ENCODE measurements at regions not wholly inside any gene's neighbourhood (a gene's known extent, or its start where the extent isn't known, plus 50 kb on each side); places are given as distances from the start of the nearest gene placed in this dataset.

DNA sequence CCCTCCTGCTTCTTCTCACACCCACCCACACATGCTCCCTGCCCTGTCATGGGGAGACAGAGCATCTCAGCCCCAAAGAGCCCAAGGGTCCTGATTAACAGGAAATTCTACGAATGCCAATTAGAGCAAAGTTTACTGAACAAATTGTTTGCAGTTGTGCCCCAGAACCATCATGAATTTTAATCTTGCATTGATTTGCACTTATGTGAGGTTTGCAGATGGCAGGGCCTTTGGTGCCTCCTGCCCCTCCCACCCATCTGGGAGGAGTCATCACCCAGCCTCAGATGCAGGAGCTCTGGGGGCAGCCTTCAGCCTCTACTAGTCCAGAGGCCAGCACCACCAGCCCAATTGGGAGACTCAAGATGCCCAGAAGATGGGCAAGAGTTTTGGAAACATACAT, 80.8 kb downstream of the PCDH1 start:
- CTCF ChIA-PET (ENCODE audit: low intra/inter-chr PET ratio, low total read pairs) = no interaction called here
- in situ Hi-C loops (cut with HindIII; ENCODE audit: extremely low pct_ligation_motif_present, low pct_unique_long_range_greater_than_20kb) = no loop called here
- POLR2A ChIA-PET = no interaction called here

More for the DNA sequence above, 80.8 kb downstream of the PCDH1 start:
- no peaks in the 10 kb centered on the region for H3K4me1 ChIP-seq (ENCODE audit: insufficient read depth, low read length)
- no peak overlapping the region for H3K9ac ChIP-seq (ENCODE audit: insufficient read depth, low read depth, low read length)
- H3K9me3 ChIP-seq (ENCODE audit: low read length) = no peaks in the 10 kb centered on the region
- H3K27ac ChIP-seq (ENCODE audit: extremely low read length, insufficient read depth, low read length) = no peak overlapping the region
- no peak overlapping the region for H3K4me3 ChIP-seq (replicated peaks in 1 of 3; ENCODE audit: insufficient read depth in 1 of 3, low read depth in 2 of 3, low read length in 3 of 3)
- H3K27me3 ChIP-seq (ENCODE audit: control insufficient read depth in 1 of 2, insufficient read depth in 2 of 2, low read length in 2 of 2) = peaks cover 0 to 15% of the 10 kb centered on the region in 2 experiments; a peak in 2 of 5 replicates
- TF ChIP-seq FOXK1 (CRISPR knock-in tag; IDR thresholded peaks at IDR 0.05; ENCODE audit: borderline replicate concordance, low read depth) = no peak
- TF ChIP-seq ZNF724P (CRISPR knock-in tag; IDR thresholded peaks at IDR 0.05; ENCODE audit: borderline replicate concordance) = no peak
- TF ChIP-seq, protein P1, sequence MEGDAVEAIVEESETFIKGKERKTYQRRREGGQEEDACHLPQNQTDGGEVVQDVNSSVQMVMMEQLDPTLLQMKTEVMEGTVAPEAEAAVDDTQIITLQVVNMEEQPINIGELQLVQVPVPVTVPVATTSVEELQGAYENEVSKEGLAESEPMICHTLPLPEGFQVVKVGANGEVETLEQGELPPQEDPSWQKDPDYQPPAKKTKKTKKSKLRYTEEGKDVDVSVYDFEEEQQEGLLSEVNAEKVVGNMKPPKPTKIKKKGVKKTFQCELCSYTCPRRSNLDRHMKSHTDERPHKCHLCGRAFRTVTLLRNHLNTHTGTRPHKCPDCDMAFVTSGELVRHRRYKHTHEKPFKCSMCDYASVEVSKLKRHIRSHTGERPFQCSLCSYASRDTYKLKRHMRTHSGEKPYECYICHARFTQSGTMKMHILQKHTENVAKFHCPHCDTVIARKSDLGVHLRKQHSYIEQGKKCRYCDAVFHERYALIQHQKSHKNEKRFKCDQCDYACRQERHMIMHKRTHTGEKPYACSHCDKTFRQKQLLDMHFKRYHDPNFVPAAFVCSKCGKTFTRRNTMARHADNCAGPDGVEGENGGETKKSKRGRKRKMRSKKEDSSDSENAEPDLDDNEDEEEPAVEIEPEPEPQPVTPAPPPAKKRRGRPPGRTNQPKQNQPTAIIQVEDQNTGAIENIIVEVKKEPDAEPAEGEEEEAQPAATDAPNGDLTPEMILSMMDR (CRISPR knock-in tag; IDR thresholded peaks at IDR 0.05) = no peak
- TF ChIP-seq, protein P2, sequence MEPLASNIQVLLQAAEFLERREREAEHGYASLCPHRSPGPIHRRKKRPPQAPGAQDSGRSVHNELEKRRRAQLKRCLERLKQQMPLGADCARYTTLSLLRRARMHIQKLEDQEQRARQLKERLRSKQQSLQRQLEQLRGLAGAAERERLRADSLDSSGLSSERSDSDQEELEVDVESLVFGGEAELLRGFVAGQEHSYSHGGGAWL (CRISPR knock-in tag; IDR thresholded peaks at IDR 0.05) = no peak
- TF ChIP-seq, protein P3, sequence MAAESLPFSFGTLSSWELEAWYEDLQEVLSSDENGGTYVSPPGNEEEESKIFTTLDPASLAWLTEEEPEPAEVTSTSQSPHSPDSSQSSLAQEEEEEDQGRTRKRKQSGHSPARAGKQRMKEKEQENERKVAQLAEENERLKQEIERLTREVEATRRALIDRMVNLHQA (CRISPR knock-in tag; IDR thresholded peaks at IDR 0.05) = no peak
- TF ChIP-seq ZNF720 (CRISPR knock-in tag; IDR thresholded peaks at IDR 0.05) = no peak
- no peak for TF ChIP-seq RAD51 (IDR thresholded peaks at IDR 0.05; ENCODE audit: borderline replicate concordance)
- no peak for TF ChIP-seq NBN (conservative IDR thresholded peaks at IDR 0.05)
- 0% methylated on average over 1 of the region's 1 CpG for WGBS (ENCODE audit: low lambda C conversion rate)
- no peak overlapping the region for H3K4me2 ChIP-seq (ENCODE audit: low read depth, low read length)
- no peaks in the 10 kb centered on the region for H4K20me1 ChIP-seq (ENCODE audit: insufficient read depth, low read length)
- H3K79me2 ChIP-seq (ENCODE audit: insufficient read depth, low read length) = no peaks in the 10 kb centered on the region
- BruUV-seq (replicated peaks) = no TSS peak
- DNase-seq (ENCODE audit: low spot score) (no peak), FAIRE-seq (no peak), ATAC-seq (no peak)
- no peak overlapping the region for H2AFZ ChIP-seq (ENCODE audit: low read length)
- no peaks in the 10 kb centered on the region for H3K36me3 ChIP-seq (replicated peaks in 1 of 2; ENCODE audit: control insufficient read depth in 1 of 2, insufficient read depth in 2 of 2, low read length in 2 of 2)
- intact Hi-C loops (cut with micrococcal nuclease; ENCODE audit: unreplicated experiment) = no loop called here

Data from HepG2 (cell line).